Astrocyte (in vitro differentiated cells and primary cell): ENCODE measurements at regions not wholly inside any gene's neighbourhood (a gene's known extent, or its start where the extent isn't known, plus 50 kb on each side); places are given as distances from the start of the nearest gene placed in this dataset.
"Not testable (repeated sequence)": the region's sequence is repeated elsewhere in the genome, so short reads cannot be mapped to it uniquely, and the experiment has no call there.

Experiments used
- DNase-seq: peaks from one replicate; pipeline ENCODE4 v3.0.0-alpha.2; 2010; ENCODE audit warnings: low read depth
- FAIRE-seq: peaks from 2 replicates; lab custom pipeline; 2011; peaks lifted over from hg19 to GRCh38; lab: Jason Lieb, UNC
- H2AFZ ChIP-seq: 2 replicates; pipeline ENCODE4 v1.6.0; 2012; ENCODE audit warnings: low read depth, low read length, inconsistent platforms
- H3K27ac ChIP-seq: 2 replicates; pipeline ENCODE4 v1.5.1; 2011; ENCODE audit warnings: low read depth, low read length, inconsistent platforms
- H3K27me3 ChIP-seq: 2 replicates; pipeline ENCODE4 v1.6.0; 2011; ENCODE audit warnings: low read length, inconsistent platforms; ENCODE audit not compliant: insufficient read depth
- H3K36me3 ChIP-seq: 2 replicates; pipeline ENCODE4 v1.5.1; 2011; ENCODE audit warnings: low read length, inconsistent platforms; ENCODE audit not compliant: insufficient read depth
- H3K4me1 ChIP-seq: 2 replicates; pipeline ENCODE4 v1.5.1; 2011; ENCODE audit warnings: low read length, inconsistent platforms; ENCODE audit not compliant: insufficient read depth
- H3K4me2 ChIP-seq: 2 replicates; pipeline ENCODE4 v1.6.0; 2012; ENCODE audit warnings: low read length, inconsistent platforms
- H3K4me3 ChIP-seq: 2 replicates; pipeline ENCODE4 v1.5.1; 2011; ENCODE audit warnings: low read depth, mild to moderate bottlenecking, low read length, inconsistent platforms; ENCODE audit not compliant: insufficient read depth
- H3K79me2 ChIP-seq: 2 replicates; pipeline ENCODE4 v1.6.0; 2012; ENCODE audit warnings: mild to moderate bottlenecking, low read length, inconsistent platforms; ENCODE audit not compliant: insufficient read depth
- H3K9ac ChIP-seq: 2 replicates; pipeline ENCODE4 v1.6.0; 2012; ENCODE audit warnings: mild to moderate bottlenecking, low read length, inconsistent platforms
- H3K9me3 ChIP-seq: 2 replicates; pipeline ENCODE4 v1.5.1; 2012; ENCODE audit warnings: low read depth, mild to moderate bottlenecking, low read length, inconsistent platforms; ENCODE audit not compliant: insufficient read depth
- H4K20me1 ChIP-seq: 2 replicates; pipeline ENCODE4 v1.6.0; 2012; ENCODE audit warnings: low read length, inconsistent platforms; ENCODE audit not compliant: insufficient read depth
- H3K27ac Mint-ChIP-seq: one replicate; pipeline ENCODE4 v1.8.0; 2021; ENCODE audit warnings: mild to moderate bottlenecking, mixed read lengths; ENCODE audit not compliant: unreplicated experiment
- H3K27me3 Mint-ChIP-seq: one replicate; pipeline ENCODE4 v1.8.0; 2021; ENCODE audit warnings: low read depth, mixed read lengths; ENCODE audit not compliant: unreplicated experiment
- H3K36me3 Mint-ChIP-seq: one replicate; pipeline ENCODE4 v1.8.0; 2021; ENCODE audit warnings: low read depth, mixed read lengths; ENCODE audit not compliant: unreplicated experiment
- H3K4me1 Mint-ChIP-seq: one replicate; pipeline ENCODE4 v1.8.0; 2021; ENCODE audit warnings: low read depth, mixed read lengths; ENCODE audit not compliant: unreplicated experiment
- H3K4me3 Mint-ChIP-seq: one replicate; pipeline ENCODE4 v1.8.0; 2021; ENCODE audit warnings: mild to moderate bottlenecking, moderate library complexity, mixed read lengths; ENCODE audit not compliant: unreplicated experiment
- H3K9me3 Mint-ChIP-seq: one replicate; pipeline ENCODE4 v1.8.0; 2021; ENCODE audit warnings: mild to moderate bottlenecking, mixed read lengths; ENCODE audit not compliant: unreplicated experiment

DNA sequence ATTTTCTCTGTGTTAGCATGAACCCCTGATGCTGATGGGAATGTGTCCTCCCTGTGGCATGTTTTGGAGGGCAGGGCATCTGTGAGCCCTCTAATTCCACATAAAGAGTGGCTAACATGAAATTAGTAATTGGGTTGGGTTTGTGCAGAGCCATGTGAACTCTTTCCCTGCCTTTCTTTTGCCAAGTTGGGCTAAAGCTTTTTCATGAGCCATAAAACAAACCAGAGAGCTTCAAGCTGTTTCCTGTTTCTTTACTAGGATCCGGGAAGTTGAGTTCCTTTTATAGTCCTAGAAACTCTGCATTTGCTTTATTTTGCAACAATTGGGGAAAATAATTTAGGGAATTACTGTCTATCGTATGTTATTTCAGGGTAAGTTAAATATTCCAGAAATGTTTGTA, 247.1 kb downstream of the RTP5 start:
- H3K27me3 ChIP-seq, DNase-seq, H3K4me3 ChIP-seq, H3K27ac ChIP-seq, H3K4me2 ChIP-seq, H3K79me2 ChIP-seq, H3K9ac ChIP-seq, H2AFZ ChIP-seq, H3K36me3 Mint-ChIP-seq, H3K4me1 ChIP-seq, H3K4me1 Mint-ChIP-seq, H3K9me3 ChIP-seq, H3K27ac Mint-ChIP-seq, H3K4me3 Mint-ChIP-seq, FAIRE-seq, H4K20me1 ChIP-seq, H3K36me3 ChIP-seq, H3K9me3 Mint-ChIP-seq, H3K27me3 Mint-ChIP-seq: not testable (repeated sequence)

- not testable (repeated sequence) for H4K20me1 ChIP-seq, H3K27me3 Mint-ChIP-seq, H3K4me1 ChIP-seq, H2AFZ ChIP-seq, H3K4me2 ChIP-seq, H3K27ac Mint-ChIP-seq, H3K9me3 Mint-ChIP-seq, H3K27me3 ChIP-seq, H3K27ac ChIP-seq, H3K4me1 Mint-ChIP-seq, H3K4me3 Mint-ChIP-seq, DNase-seq, H3K9me3 ChIP-seq, H3K79me2 ChIP-seq, H3K36me3 Mint-ChIP-seq, FAIRE-seq, H3K4me3 ChIP-seq, H3K9ac ChIP-seq, H3K36me3 ChIP-seq
These were observed 247.8 kb downstream of the RTP5 start for GRCh38 chr2:242117305-242117704.

DNA sequence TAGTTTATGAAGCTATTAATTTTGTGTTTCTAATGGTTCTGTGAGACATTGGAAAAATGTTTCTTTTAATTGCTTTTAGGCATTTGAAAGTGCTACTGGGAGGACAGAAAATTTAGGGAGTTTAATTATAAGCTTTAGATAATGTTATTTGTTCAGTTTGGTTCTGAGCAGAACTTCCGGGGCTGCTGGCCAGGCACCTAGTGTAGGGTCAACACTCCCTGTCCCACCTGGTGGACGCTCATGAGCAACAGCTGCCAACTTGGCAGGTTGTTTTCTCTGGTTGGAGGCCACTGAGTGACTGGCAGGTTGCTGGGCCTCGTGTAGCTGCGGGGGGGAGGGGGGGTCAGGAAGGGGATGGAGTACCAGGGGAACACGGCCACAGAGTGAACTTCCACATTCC, 250.2 kb downstream of the RTP5 start:
- H3K4me3 ChIP-seq, H3K9me3 ChIP-seq, H3K79me2 ChIP-seq, H3K9ac ChIP-seq, H3K4me1 ChIP-seq, H4K20me1 ChIP-seq, H3K27me3 ChIP-seq, H3K36me3 ChIP-seq, DNase-seq, H3K4me1 Mint-ChIP-seq, H3K4me3 Mint-ChIP-seq, FAIRE-seq, H3K36me3 Mint-ChIP-seq, H3K4me2 ChIP-seq, H3K27ac Mint-ChIP-seq, H3K27me3 Mint-ChIP-seq, H2AFZ ChIP-seq, H3K9me3 Mint-ChIP-seq, H3K27ac ChIP-seq: not testable (repeated sequence)

- H3K79me2 ChIP-seq, H3K4me3 ChIP-seq, H3K4me3 Mint-ChIP-seq, H3K36me3 ChIP-seq, H3K27me3 Mint-ChIP-seq, H3K4me1 ChIP-seq, H3K9me3 Mint-ChIP-seq, H3K27ac ChIP-seq, H3K27me3 ChIP-seq, H3K4me2 ChIP-seq, FAIRE-seq, H3K36me3 Mint-ChIP-seq, H2AFZ ChIP-seq, DNase-seq, H4K20me1 ChIP-seq, H3K9me3 ChIP-seq, H3K27ac Mint-ChIP-seq, H3K4me1 Mint-ChIP-seq, H3K9ac ChIP-seq: not testable (repeated sequence)
These were observed 261.2 kb downstream of the RTP5 start for GRCh38 chr2:242130682-242131081.

DNA sequence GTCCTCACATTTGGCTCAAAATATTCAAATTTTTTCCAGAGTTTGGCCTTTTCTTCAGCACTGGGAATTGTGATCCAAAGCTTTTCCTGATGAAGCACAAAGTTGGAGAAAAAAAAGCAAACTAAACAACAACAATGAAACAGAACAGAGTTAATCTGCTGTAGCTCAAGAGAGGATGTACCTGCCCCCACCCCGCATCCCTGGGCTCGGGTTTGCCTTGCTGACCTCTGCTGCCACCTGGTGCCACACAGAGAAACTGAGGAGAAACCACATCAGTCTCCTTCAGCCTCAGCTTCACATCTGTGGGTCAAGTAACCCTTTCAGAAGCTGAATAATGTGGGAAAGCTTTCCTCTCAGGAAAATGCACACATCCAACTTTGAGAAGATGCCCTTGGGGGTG, 290.4 kb downstream of the RTP5 start:
- H3K27me3 ChIP-seq, H3K4me1 ChIP-seq, H3K36me3 ChIP-seq, H3K9me3 ChIP-seq, H3K27ac ChIP-seq, DNase-seq, H2AFZ ChIP-seq, H3K36me3 Mint-ChIP-seq, H3K4me1 Mint-ChIP-seq, H3K4me3 Mint-ChIP-seq, H3K9ac ChIP-seq, H3K27ac Mint-ChIP-seq, FAIRE-seq, H4K20me1 ChIP-seq, H3K9me3 Mint-ChIP-seq, H3K4me2 ChIP-seq, H3K4me3 ChIP-seq, H3K27me3 Mint-ChIP-seq, H3K79me2 ChIP-seq: not testable (repeated sequence)

DNA sequence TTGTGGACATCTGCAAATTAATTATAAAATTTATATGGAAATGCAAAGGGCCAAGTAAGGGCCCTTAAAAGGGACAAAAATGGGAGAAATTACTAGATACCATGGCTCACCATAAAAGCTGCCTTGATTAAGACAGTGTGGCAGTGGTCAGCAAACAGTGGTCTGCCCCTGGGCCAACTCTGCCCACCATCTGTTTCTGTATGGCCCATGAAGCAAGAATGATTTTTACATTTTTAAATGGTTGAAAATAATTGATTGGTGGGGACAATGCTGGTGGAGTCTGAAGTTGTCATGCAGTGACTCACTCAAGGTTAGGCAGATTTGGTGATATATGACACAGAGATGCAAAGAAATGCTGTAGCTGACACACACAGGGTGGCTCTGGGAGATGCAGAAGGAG, 295.6 kb downstream of the RTP5 start:
- not testable (repeated sequence) for H3K27me3 Mint-ChIP-seq, H3K4me1 ChIP-seq, FAIRE-seq, H3K9me3 Mint-ChIP-seq, H3K27ac Mint-ChIP-seq, H3K4me3 Mint-ChIP-seq, H3K9me3 ChIP-seq, H3K4me2 ChIP-seq, H3K4me1 Mint-ChIP-seq, H3K27me3 ChIP-seq, H3K36me3 ChIP-seq, H3K4me3 ChIP-seq, DNase-seq, H2AFZ ChIP-seq, H3K79me2 ChIP-seq, H3K27ac ChIP-seq, H3K9ac ChIP-seq, H4K20me1 ChIP-seq, H3K36me3 Mint-ChIP-seq
